ENCODE measurements at regions not wholly inside any gene's neighbourhood (a gene's known extent, or its start where the extent isn't known, plus 50 kb on each side); places are given as distances from the start of the nearest gene placed in this dataset.

- H3K36me3 ChIP-seq (ENCODE audit: control insufficient read depth, low read length) = no peaks in the 10 kb centered on the region
- H3F3A ChIP-seq (ENCODE audit: control insufficient read depth, insufficient read depth) = no peaks in the 10 kb centered on the region
- H3K27me3 ChIP-seq (ENCODE audit: control insufficient read depth, low read length) = no peaks in the 10 kb centered on the region
- no peak overlapping the region for H3K4me3 ChIP-seq (ENCODE audit: low read length)
- no peak overlapping the region for H3K27ac ChIP-seq (ENCODE audit: low read depth, low read length)
- no peaks in the 10 kb centered on the region; the same call in 1 of the 2 replicates for H3K9me2 ChIP-seq (replicated peaks; ENCODE audit: control insufficient read depth, low read length)
- no peaks in the 10 kb centered on the region for H4K20me1 ChIP-seq (ENCODE audit: control insufficient read depth, insufficient read depth, low read depth, low read length)
- no peaks in the 10 kb centered on the region for H3K4me1 ChIP-seq (ENCODE audit: control insufficient read depth, low read length)
- no peaks in the 10 kb centered on the region for H3K79me2 ChIP-seq (ENCODE audit: control insufficient read depth, low read length)
- H3K9me3 ChIP-seq (ENCODE audit: control insufficient read depth, insufficient read depth, low read length) = peaks cover 3% of the 10 kb centered on the region; the same call in 1 of the 2 replicates
- H3K4me2 ChIP-seq (ENCODE audit: low read length) = no peak overlapping the region
- TF ChIP-seq, protein P1, sequence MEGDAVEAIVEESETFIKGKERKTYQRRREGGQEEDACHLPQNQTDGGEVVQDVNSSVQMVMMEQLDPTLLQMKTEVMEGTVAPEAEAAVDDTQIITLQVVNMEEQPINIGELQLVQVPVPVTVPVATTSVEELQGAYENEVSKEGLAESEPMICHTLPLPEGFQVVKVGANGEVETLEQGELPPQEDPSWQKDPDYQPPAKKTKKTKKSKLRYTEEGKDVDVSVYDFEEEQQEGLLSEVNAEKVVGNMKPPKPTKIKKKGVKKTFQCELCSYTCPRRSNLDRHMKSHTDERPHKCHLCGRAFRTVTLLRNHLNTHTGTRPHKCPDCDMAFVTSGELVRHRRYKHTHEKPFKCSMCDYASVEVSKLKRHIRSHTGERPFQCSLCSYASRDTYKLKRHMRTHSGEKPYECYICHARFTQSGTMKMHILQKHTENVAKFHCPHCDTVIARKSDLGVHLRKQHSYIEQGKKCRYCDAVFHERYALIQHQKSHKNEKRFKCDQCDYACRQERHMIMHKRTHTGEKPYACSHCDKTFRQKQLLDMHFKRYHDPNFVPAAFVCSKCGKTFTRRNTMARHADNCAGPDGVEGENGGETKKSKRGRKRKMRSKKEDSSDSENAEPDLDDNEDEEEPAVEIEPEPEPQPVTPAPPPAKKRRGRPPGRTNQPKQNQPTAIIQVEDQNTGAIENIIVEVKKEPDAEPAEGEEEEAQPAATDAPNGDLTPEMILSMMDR (IDR thresholded peaks at IDR 0.05; ENCODE audit: low read depth, low read length, poor library complexity, severe bottlenecking) = no peak
- no peak for TF ChIP-seq EZH2phosphoT487 (IDR thresholded peaks at IDR 0.05; ENCODE audit: borderline replicate concordance, low read length)
These were observed 476.4 kb downstream of the SOX5 start for GRCh38 chr12:23473071-23473470.

- no peaks in the 10 kb centered on the region for H4K20me1 ChIP-seq (ENCODE audit: control insufficient read depth, insufficient read depth, low read depth, low read length)
- no peaks in the 10 kb centered on the region for H3K27me3 ChIP-seq (ENCODE audit: control insufficient read depth, low read length)
- H3K36me3 ChIP-seq (ENCODE audit: control insufficient read depth, low read length) = no peaks in the 10 kb centered on the region
- peaks cover 3% of the 10 kb centered on the region; the same call in 1 of the 2 replicates for H3K9me3 ChIP-seq (ENCODE audit: control insufficient read depth, insufficient read depth, low read length)
- H3K9me2 ChIP-seq (replicated peaks; ENCODE audit: control insufficient read depth, low read length) = no peaks in the 10 kb centered on the region; the same call in 1 of the 2 replicates
- no peaks in the 10 kb centered on the region for H3K79me2 ChIP-seq (ENCODE audit: control insufficient read depth, low read length)
- H3K27ac ChIP-seq (ENCODE audit: low read depth, low read length) = no peak overlapping the region
- H3K4me2 ChIP-seq (ENCODE audit: low read length) = no peak overlapping the region
- no peak overlapping the region for H3K4me3 ChIP-seq (ENCODE audit: low read length)
- H3F3A ChIP-seq (ENCODE audit: control insufficient read depth, insufficient read depth) = no peaks in the 10 kb centered on the region
- TF ChIP-seq, protein P1 (IDR thresholded peaks at IDR 0.05; ENCODE audit: low read depth, low read length, poor library complexity, severe bottlenecking) = no peak
- TF ChIP-seq EZH2phosphoT487 (IDR thresholded peaks at IDR 0.05; ENCODE audit: borderline replicate concordance, low read length) = no peak
- H3K4me1 ChIP-seq (ENCODE audit: control insufficient read depth, low read length) = no peaks in the 10 kb centered on the region
These were observed 475.0 kb downstream of the SOX5 start for GRCh38 chr12:23474438-23474976.
